Testis (tissue), 2 donors: ENCODE measurements at regions not wholly inside any gene's neighbourhood (a gene's known extent, or its start where the extent isn't known, plus 50 kb on each side); places are given as distances from the start of the nearest gene placed in this dataset.

ENCODE experiments used
- DNase-seq: peaks from one replicate; pipeline ENCODE4 v3.0.0-alpha.2; 2019
- H3K27ac ChIP-seq, 2 donors: fragments of 200-600 bp; sonication (generic); one replicate each; pipeline ENCODE4 v1.5.1; 2019
- H3K27me3 ChIP-seq: fragments of 200-600 bp; sonication (generic); one replicate; pipeline ENCODE4 v1.5.1; 2019
- H3K36me3 ChIP-seq: fragments of 200-600 bp; sonication (generic); one replicate; pipeline ENCODE4 v1.5.1; 2017; ENCODE audit warnings: low read depth; ENCODE audit errors: missing control alignments
- H3K4me1 ChIP-seq: fragments of 200-600 bp; sonication (generic); one replicate; pipeline ENCODE4 v1.5.1; 2019
- H3K4me3 ChIP-seq, 2 donors: fragments of 200-600 bp; sonication (generic); one replicate each; pipeline ENCODE4 v1.5.1; 2017 to 2019
- H3K9me3 ChIP-seq: fragments of 200-600 bp; sonication (generic); one replicate; pipeline ENCODE4 v1.5.1; 2017
- POLR2A ChIP-seq: fragments of 450-650 bp; IDR thresholded peaks from one replicate; pipeline ENCODE4 v1.6.1; 2017; ENCODE audit warnings: antibody characterized with exemption, mild to moderate bottlenecking, moderate library complexity
- WGBS, 2 donors: methylation state at CpG; one replicate each; pipeline ENCODE4 v1.1.5; 2018; 5-methylcytosine and 5-hydroxymethylcytosine counted together
- intact Hi-C: fragments of 100-400 bp; cut with DNase I; formaldehyde crosslinking; loops from one replicate; pipeline ENCODE4 v1.15.1; 2023; ENCODE audit warnings: low total_unique reads
- TF ChIP-seq, protein P1 (sequence below), 3 experiments: fragments of 450-650 bp in 2 of 3; fragments of 200-600 bp in 1 of 3; sonication (generic) in 1 of 3; IDR thresholded peaks; one replicate each; pipeline ENCODE4 v1.5.1; 2016 to 2019; ENCODE audit warnings: antibody characterized with exemption in 3 of 3, mild to moderate bottlenecking in 2 of 3, moderate library complexity in 1 of 3

DNA sequence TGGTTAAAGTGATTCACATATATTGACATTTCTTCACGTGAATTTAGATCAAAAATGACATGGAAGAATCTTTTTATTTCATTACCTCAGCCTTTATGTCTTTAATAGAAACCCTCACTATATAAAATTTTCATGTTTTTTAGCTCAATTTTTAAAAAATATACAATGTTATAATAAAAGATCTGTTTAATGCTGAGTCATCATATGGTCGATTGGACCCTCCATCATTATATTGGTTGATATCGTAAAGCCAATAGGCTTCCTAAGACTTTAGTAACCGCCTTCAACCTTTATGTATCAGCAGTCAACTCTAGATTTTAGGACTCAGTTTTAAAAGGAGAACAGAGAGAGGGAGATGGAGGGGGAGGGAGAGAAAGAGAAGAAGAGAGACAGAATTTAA, 162.3 kb upstream of the FERD3L start:
- Histone ChIP-seq H3K36me3 (no peaks in the 10 kb centered on the region), H3K4me1 (no peaks in the 10 kb centered on the region), H3K27me3 (no peaks in the 10 kb centered on the region), H3K4me3 (no peak overlapping the region), H3K9me3 (no peaks in the 10 kb centered on the region), H3K27ac (no peak overlapping the region)
- WGBS, 2 donors, result 81 to 87% methylated on average over 4 of the region's 4 CpGs
- DNase-seq, result no peak
- intact Hi-C loops, result no loop called here
- no peak for TF ChIP-seq POLR2A
- TF ChIP-seq, protein P1, sequence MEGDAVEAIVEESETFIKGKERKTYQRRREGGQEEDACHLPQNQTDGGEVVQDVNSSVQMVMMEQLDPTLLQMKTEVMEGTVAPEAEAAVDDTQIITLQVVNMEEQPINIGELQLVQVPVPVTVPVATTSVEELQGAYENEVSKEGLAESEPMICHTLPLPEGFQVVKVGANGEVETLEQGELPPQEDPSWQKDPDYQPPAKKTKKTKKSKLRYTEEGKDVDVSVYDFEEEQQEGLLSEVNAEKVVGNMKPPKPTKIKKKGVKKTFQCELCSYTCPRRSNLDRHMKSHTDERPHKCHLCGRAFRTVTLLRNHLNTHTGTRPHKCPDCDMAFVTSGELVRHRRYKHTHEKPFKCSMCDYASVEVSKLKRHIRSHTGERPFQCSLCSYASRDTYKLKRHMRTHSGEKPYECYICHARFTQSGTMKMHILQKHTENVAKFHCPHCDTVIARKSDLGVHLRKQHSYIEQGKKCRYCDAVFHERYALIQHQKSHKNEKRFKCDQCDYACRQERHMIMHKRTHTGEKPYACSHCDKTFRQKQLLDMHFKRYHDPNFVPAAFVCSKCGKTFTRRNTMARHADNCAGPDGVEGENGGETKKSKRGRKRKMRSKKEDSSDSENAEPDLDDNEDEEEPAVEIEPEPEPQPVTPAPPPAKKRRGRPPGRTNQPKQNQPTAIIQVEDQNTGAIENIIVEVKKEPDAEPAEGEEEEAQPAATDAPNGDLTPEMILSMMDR (IDR thresholded peaks at IDR 0.05), result no peak

DNA sequence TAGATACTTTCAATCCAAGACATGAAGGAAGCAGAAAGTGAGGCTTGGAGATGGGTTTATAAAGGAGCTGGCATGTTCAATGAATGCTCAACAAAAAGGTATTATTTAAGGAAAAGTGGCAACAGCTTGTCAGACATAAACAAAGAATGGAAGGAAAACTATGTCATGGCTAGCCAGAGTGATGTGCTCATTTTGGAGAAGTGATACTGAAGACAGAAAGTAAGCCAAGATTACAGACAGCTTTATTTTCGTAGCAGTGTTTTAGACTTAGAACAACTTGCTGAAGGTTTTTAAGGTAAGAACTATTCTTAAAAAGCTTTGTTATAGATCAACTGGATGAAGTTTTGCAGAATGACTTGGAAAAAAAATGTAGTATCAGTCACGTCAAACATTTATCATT, 160.5 kb upstream of the FERD3L start:
- H3K27ac ChIP-seq, result no peak overlapping the region
- no peaks in the 10 kb centered on the region for H3K27me3 ChIP-seq
- no peak overlapping the region for H3K4me3 ChIP-seq
- no peaks in the 10 kb centered on the region for H3K4me1 ChIP-seq
- H3K36me3 ChIP-seq, result no peaks in the 10 kb centered on the region
- TF ChIP-seq POLR2A, result no peak
- TF ChIP-seq, protein P1 (IDR thresholded peaks at IDR 0.05), result no peak
- DNase-seq, result no peak
- intact Hi-C loops, result no loop called here
- 86 to 89% methylated on average over 2 of the region's 2 CpGs for WGBS, 2 donors
- H3K9me3 ChIP-seq, result no peaks in the 10 kb centered on the region

DNA sequence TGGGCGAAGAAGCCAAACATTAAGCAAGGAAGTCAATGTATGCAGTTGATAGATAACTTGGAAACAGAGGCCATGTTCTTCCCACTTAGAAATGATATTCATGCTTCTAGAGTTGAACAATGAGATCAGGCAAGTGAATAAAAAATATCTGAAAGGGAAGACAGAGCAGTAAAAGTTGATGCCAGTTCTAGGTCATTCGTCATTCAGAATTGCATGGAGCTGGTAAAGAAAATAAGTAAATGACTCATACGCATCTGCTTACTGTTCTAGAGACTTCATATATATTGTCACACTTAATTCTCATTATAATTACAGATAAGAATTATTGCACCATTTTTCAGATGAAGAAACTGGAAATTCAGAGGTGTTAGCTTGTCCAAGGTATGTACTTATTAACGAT, 158.9 kb upstream of the FERD3L start:
- WGBS, 2 donors, result 91 to 96% methylated on average over 4 of the region's 4 CpGs
- Histone ChIP-seq H3K27me3 (no peaks in the 10 kb centered on the region), H3K4me3 (no peak overlapping the region), H3K36me3 (no peaks in the 10 kb centered on the region), H3K4me1 (no peaks in the 10 kb centered on the region), H3K27ac (no peak overlapping the region), H3K9me3 (no peaks in the 10 kb centered on the region)
- no peak for DNase-seq
- TF ChIP-seq, protein P1 (IDR thresholded peaks at IDR 0.05), result no peak
- TF ChIP-seq POLR2A, result no peak
- intact Hi-C loops, result no loop called here

DNA sequence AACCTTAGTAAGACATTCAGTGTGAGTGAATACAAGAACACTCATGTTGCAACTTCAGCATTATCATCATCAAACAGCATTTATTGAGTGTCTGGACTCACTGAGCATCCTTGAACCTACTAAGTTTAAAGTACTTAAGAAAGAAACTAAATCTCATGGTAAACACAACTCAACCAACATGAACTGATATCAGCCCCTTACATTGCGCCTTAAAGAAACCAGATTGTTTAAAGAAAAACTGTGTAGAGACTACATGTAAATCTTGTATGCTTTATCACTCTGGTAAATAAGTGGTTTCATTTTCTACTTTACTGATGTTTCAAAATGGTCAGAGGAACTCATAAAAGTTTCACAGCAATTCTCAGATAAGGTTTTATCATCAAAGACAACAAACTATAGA, 157.5 kb upstream of the FERD3L start:
- intact Hi-C loops, result no loop called here
- WGBS, 2 donors, result 98 to 100% methylated on average over 1 of the region's 1 CpG

DNA sequence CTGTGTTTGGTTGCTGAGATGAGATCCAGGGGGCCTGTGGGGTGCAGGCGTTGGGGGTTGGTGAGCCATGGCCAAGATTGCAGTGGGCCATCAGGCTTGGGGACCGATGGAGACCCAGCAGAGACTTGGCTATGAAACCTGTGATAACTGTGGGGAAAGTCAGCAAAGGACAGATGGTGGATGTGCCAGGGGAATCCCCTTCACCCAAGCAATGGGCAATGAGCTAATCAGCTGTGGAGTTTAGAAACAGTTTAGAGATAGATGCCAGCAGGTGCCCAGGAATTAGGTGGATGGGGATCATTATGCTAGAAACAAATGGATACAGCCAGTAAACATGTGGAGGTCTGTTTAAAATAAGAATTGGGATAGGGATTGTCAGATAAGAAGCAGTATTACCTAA, 151.4 kb upstream of the FERD3L start:
- Histone ChIP-seq H3K27ac (no peak overlapping the region), H3K9me3 (no peaks in the 10 kb centered on the region), H3K4me3 (no peak overlapping the region), H3K27me3 (no peaks in the 10 kb centered on the region), H3K4me1 (no peaks in the 10 kb centered on the region), H3K36me3 (no peaks in the 10 kb centered on the region)
- TF ChIP-seq POLR2A, result no peak
- TF ChIP-seq, protein P1 (IDR thresholded peaks at IDR 0.05), result no peak
- intact Hi-C loops, result no loop called here
- WGBS, 2 donors, result 88% methylated on average over 2 of the region's 2 CpGs
- DNase-seq, result no peak

More for the DNA sequence above, 157.5 kb upstream of the FERD3L start:
- no peak for DNase-seq
- Histone ChIP-seq H3K4me1 (no peaks in the 10 kb centered on the region), H3K4me3 (no peak overlapping the region), H3K27ac (no peak overlapping the region), H3K9me3 (no peaks in the 10 kb centered on the region), H3K27me3 (no peaks in the 10 kb centered on the region), H3K36me3 (no peaks in the 10 kb centered on the region)
- TF ChIP-seq POLR2A, result no peak
- TF ChIP-seq, protein P1 (IDR thresholded peaks at IDR 0.05), result no peak
